HG03064 (cell line): ENCODE measurements at regions not wholly inside any gene's neighbourhood (a gene's known extent, or its start where the extent isn't known, plus 50 kb on each side); places are given as distances from the start of the nearest gene placed in this dataset.

ENCODE experiments used
- ATAC-seq: cut with Tn5 transposase; IDR thresholded peaks from one replicate; pipeline ENCODE4 v1.9.1; 2021; ENCODE audit warnings: low read depth; ENCODE audit not compliant: unreplicated experiment

- no peak for ATAC-seq
Measured at GRCh38 chr11:8820401-8820800, 90.6 kb upstream of the AKIP1 start.

GRCh38 chr11:8822469-8822868 lies 88.5 kb upstream of the AKIP1 start:
- ATAC-seq: no peak

GRCh38 chr11:8823174-8823742 lies 87.7 kb upstream of the AKIP1 start:
- ATAC-seq: no peak

- ATAC-seq: no peak
Measured at GRCh38 chr11:8826139-8826786, 84.7 kb upstream of the AKIP1 start.

DNA sequence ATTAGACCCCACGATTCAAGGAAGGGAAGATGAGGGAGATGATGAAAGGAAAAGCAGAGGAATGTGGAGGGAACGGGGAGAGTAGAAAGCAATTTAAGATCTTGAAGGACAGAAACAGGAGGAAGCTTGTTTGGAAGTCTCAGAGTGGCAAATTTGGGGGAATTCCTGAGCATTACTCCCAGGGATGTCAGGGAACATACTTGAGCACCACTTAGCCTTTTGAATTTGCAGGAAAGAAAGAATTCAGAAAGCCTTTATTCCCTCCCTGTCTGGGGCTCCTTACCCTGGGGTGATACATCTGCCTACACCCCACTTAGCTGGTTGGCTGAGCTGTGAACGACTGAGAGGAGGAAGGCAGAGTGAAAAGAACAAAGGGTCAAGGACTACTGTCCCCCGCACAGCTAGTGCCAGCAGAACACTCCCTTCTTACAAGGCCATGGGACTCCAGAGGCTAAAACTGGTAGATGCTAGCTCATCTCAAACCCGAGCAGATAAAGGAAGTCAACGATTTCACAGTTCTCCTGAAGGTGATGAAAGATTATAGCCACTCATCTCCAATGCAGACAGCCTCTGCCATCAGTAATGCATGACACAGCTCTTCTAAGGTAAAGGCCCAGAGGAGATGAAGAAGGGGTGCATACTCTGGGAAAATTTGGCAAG lies 84.0 kb upstream of the AKIP1 start:
- no peak for ATAC-seq

- ATAC-seq: no peak
Measured at GRCh38 chr11:8828046-8828445, 82.9 kb upstream of the AKIP1 start.

GRCh38 chr11:8828580-8829361 lies 82.2 kb upstream of the AKIP1 start:
- ATAC-seq: no peak

GRCh38 chr11:8829556-8829955 lies 81.4 kb upstream of the AKIP1 start:
- no peak for ATAC-seq

- ATAC-seq: no peak
Measured at GRCh38 chr11:8830641-8831040, 80.3 kb upstream of the AKIP1 start.

- no peak for ATAC-seq
Measured at GRCh38 chr11:8831861-8832260, 79.1 kb upstream of the AKIP1 start.

DNA sequence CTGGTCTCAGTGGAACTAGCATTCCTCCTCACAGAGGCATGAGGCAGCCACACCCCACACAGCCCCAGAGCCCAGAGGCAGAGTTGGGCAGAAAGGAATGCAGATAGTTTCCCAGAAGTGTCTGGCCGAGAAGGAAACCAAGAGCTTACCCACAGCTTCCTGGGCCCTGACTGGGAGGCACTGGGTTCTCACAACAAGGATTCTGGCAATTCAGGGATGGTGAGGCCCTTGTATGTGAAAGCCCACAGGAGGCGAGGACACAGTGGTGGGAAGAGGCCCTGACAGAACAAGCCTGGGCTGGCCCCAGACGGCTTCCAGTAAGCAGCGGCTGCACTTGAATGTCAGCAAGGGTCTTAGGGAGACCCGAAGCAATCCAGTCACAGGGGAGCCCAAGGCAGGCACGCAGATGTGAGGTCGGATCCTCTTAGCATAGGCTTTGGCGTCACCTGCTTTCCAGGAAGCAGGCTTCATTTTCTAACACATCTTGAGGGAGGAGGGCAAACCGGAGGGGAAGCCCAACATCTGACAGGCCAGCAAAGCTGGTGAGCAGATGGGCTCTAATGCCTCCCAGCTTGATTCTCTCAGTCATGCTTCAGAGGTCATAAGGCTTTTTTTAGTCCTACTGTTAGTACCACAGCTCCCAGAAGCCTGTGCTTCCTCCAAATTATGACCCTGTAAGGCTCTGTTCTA lies 78.3 kb upstream of the AKIP1 start:
- peak; percentile 93 for ATAC-seq

- no peak for ATAC-seq
Measured at GRCh38 chr11:8833568-8834315, 77.2 kb upstream of the AKIP1 start.

DNA sequence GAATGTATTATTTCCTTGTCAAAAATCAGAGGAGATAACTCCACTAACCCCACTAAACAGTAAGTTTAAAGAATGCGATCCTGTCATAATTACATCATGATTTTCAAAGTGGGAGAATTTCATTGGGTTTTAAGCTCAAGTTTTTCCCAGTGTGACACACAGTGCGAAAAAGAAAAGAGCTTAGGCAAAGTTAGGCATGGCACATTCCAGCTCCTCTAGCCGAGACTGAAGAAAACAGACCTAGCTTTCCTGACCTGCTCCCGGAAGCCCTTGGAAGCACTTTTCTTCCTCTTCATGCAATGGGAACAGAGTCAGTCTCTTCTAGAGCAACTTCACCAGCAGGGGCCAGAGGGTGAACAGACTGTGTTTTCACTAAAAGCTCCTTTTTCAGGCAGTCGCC lies 76.6 kb upstream of the AKIP1 start:
- ATAC-seq: no peak

- no peak for ATAC-seq
Measured at GRCh38 chr11:8838248-8838647, 72.7 kb upstream of the AKIP1 start.

DNA sequence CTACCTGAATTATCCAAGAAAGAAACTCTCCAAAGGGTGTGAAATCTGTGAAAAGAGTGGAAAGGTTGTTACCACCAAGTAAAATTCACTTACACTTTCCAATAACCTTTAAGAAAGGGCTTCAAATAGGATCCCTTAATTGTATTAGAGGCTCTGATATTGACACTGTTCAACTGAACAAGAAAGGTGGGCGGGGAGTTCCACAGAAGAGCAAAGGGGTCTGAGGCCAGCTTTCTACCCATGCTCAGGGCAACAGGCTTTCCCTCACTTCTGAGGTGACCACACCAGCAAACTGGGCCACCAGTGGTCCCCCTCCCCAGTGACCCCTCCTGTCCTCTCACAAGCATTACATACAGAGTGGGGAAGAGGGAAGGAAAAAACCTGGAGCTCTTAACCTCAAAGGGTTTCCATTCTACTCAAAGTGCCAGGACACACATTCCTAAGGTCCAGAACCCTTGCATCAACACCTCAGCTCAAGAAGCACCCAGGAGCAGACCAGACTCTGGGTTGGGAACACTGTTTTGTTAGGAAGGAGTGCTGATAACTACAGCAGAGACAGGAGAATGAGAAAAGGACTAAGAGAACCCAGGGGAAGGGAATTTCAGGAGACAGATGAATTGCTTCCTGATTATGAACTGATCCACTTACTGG lies 71.6 kb upstream of the AKIP1 start:
- ATAC-seq: no peak

GRCh38 chr11:8839957-8840945 lies 70.7 kb upstream of the AKIP1 start:
- ATAC-seq: no peak

DNA sequence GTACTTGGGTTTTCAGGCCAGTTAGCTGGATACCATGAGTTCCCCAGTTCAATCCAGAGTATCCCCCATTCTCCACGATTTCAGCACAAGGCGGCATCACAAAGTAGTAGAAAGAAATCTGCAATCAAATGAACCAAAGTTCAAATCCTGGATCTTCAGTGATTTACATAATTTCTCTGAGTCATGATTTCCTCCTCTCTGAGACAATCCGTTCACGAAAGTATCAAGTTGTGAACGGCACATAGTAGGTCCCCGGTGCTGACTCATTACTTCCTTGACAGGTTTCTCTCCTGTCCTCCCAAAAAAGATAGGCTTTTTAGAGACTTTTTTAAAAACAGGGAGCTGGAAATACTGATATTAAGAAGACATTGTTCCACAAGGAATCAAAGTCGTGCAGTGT lies 69.1 kb upstream of the AKIP1 start:
- no peak for ATAC-seq

DNA sequence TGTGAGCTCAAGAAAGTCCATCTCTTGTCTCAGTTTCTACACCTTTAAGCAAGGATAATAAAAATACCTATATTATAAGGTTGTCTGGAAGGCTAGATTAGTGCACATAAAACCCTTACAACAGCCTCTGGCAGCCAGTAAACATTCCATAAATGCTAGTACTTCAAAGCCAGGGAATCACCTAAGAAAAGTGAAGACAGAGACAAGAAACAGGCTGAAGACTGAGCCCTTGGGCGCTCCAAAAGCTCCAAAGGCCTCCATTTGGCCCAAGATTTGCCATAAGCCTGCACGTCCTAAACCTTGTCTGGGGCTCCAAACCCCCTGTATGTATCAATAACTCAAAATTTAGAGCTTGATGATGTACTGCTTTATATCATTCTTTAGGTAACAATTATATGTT lies 52.2 kb upstream of the AKIP1 start:
- no peak for ATAC-seq
